ENCODE measurements at regions not wholly inside any gene's neighbourhood (a gene's known extent, or its start where the extent isn't known, plus 50 kb on each side); places are given as distances from the start of the nearest gene placed in this dataset.

DNA sequence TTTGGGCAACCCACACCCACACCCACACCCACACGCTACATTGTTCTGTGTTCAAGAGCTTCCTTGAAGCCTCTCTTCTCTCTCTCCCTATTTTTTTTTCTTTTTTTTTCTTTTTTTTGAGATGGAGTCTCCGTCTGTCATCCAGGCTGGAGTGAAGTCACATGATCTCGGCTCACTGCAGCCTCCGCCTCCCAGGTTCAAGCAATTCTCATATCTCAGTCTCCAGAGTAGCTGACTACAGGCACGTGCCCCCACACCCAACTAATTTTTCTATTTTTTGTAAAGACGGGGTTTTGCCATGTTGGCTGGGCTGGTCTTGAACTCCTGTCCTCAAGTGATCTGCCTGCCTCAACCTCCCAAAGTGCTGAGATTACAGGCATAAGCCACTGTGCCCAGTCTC lies 271.1 kb downstream of the SHQ1 start:
- in situ Hi-C loops (cut with HindIII; ENCODE audit: low pct_unique_long_range_greater_than_20kb, low sequenced_read_pairs): no loop called here
- DNase-seq (ENCODE audit: low read depth, low spot score) (no peak), ATAC-seq (no peak)
- H3K36me3 ChIP-seq (ENCODE audit: control insufficient read depth, insufficient read depth, low read length): no peaks in the 10 kb centered on the region
- no TSS peak for BruUV-seq (replicated peaks)
- no peaks in the 10 kb centered on the region for H3K9me3 ChIP-seq (ENCODE audit: control insufficient read depth, insufficient read depth, low read depth, low read length)
- intact Hi-C loops (cut with micrococcal nuclease; ENCODE audit: unreplicated experiment): no loop called here
- no peak overlapping the region for H3K27ac ChIP-seq (ENCODE audit: low read length)
- ChIA-PET POLR2A (no interaction called here), CTCF (no interaction called here)
- no peaks in the 10 kb centered on the region for H3K27me3 ChIP-seq (ENCODE audit: control insufficient read depth, insufficient read depth, low read length)
- TF ChIP-seq SIN3A (IDR thresholded peaks at IDR 0.05; ENCODE audit: borderline replicate concordance, insufficient read depth, low read depth, low read length): no peak
- H3K4me1 ChIP-seq (ENCODE audit: control insufficient read depth, insufficient read depth, low read length): no peaks in the 10 kb centered on the region
- H3K4me3 ChIP-seq (ENCODE audit: low read depth in 2 of 2, low read length in 2 of 2): no peak overlapping the region

DNA sequence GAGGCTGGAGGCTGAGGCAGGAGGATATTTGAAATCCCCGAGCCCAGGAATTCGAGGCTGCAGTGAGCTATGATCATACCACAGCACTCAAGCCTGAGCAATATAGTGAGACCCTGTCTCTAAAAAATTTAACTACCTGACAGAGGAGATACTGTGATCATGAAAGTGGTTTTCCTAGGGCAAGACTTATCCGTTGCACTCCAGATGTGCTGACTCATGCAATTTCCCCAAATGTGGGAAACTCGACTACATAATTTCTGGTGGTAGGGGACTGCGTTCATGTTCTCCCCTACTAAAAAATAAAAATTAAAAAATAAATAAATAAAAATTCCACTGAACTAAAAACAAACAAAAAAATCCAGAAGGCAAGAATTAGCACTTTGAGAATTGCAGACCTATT lies 271.7 kb downstream of the SHQ1 start:
- in situ Hi-C loops (cut with HindIII; ENCODE audit: low pct_unique_long_range_greater_than_20kb, low sequenced_read_pairs) (no loop called here), intact Hi-C loops (cut with micrococcal nuclease; ENCODE audit: unreplicated experiment) (no loop called here)
- ChIA-PET POLR2A (no interaction called here), CTCF (no interaction called here)
- Histone ChIP-seq H3K4me1 (ENCODE audit: control insufficient read depth, insufficient read depth, low read length) (no peaks in the 10 kb centered on the region), H3K9me3 (ENCODE audit: control insufficient read depth, insufficient read depth, low read depth, low read length) (no peaks in the 10 kb centered on the region), H3K4me3 (ENCODE audit: low read depth in 2 of 2, low read length in 2 of 2) (no peak overlapping the region), H3K27ac (ENCODE audit: low read length) (no peak overlapping the region), H3K36me3 (ENCODE audit: control insufficient read depth, insufficient read depth, low read length) (no peaks in the 10 kb centered on the region), H3K27me3 (ENCODE audit: control insufficient read depth, insufficient read depth, low read length) (no peaks in the 10 kb centered on the region)
- DNase-seq (ENCODE audit: low read depth, low spot score) (no peak), ATAC-seq (no peak)
- no TSS peak for BruUV-seq (replicated peaks)
- TF ChIP-seq, protein P1, sequence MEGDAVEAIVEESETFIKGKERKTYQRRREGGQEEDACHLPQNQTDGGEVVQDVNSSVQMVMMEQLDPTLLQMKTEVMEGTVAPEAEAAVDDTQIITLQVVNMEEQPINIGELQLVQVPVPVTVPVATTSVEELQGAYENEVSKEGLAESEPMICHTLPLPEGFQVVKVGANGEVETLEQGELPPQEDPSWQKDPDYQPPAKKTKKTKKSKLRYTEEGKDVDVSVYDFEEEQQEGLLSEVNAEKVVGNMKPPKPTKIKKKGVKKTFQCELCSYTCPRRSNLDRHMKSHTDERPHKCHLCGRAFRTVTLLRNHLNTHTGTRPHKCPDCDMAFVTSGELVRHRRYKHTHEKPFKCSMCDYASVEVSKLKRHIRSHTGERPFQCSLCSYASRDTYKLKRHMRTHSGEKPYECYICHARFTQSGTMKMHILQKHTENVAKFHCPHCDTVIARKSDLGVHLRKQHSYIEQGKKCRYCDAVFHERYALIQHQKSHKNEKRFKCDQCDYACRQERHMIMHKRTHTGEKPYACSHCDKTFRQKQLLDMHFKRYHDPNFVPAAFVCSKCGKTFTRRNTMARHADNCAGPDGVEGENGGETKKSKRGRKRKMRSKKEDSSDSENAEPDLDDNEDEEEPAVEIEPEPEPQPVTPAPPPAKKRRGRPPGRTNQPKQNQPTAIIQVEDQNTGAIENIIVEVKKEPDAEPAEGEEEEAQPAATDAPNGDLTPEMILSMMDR (IDR thresholded peaks at IDR 0.05): no peak
- no peak for TF ChIP-seq SIN3A (IDR thresholded peaks at IDR 0.05; ENCODE audit: borderline replicate concordance, insufficient read depth, low read depth, low read length)
- TF ChIP-seq TCF7L2 (IDR thresholded peaks at IDR 0.05; ENCODE audit: low read depth, low read length): no peak

DNA sequence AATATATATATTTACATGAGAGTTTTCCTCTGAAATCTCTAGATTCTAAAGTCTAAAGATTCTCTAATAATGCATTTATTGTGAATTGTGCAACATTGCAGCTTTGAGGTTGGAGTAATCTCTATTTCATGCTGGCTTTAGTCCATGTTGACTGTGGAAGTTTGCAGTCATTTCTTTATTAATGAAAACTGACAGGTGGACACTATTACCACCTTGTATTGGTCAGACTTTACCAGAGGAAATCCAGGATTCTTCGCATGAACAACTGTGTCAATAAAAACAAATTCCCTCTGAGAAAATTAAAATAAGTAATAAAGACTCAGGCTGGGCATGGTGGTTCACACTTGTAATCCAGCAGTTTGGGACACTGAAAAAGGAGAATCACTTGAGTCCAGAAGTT lies 274.1 kb downstream of the SHQ1 start:
- ChIA-PET POLR2A (no interaction called here), CTCF (no interaction called here)
- H3K4me3 ChIP-seq (ENCODE audit: low read depth in 2 of 2, low read length in 2 of 2): no peak overlapping the region
- BruUV-seq (replicated peaks): no TSS peak
- H3K9me3 ChIP-seq (ENCODE audit: control insufficient read depth, insufficient read depth, low read depth, low read length): no peaks in the 10 kb centered on the region
- ATAC-seq (no peak), DNase-seq (ENCODE audit: low read depth, low spot score) (no peak)
- intact Hi-C loops (cut with micrococcal nuclease; ENCODE audit: unreplicated experiment) (no loop called here), in situ Hi-C loops (cut with HindIII; ENCODE audit: low pct_unique_long_range_greater_than_20kb, low sequenced_read_pairs) (no loop called here)
- H3K27me3 ChIP-seq (ENCODE audit: control insufficient read depth, insufficient read depth, low read length): no peaks in the 10 kb centered on the region
- no peak overlapping the region for H3K27ac ChIP-seq (ENCODE audit: low read length)
- no peak for TF ChIP-seq TCF7L2 (IDR thresholded peaks at IDR 0.05; ENCODE audit: low read depth, low read length)
- no peak for TF ChIP-seq POLR2AphosphoS5 (IDR thresholded peaks at IDR 0.05; ENCODE audit: low read depth, low read length)
- no peak for TF ChIP-seq SIN3A (IDR thresholded peaks at IDR 0.05; ENCODE audit: borderline replicate concordance, insufficient read depth, low read depth, low read length)
- TF ChIP-seq, protein P1 (IDR thresholded peaks at IDR 0.05): no peak
- TF ChIP-seq, protein P2, sequence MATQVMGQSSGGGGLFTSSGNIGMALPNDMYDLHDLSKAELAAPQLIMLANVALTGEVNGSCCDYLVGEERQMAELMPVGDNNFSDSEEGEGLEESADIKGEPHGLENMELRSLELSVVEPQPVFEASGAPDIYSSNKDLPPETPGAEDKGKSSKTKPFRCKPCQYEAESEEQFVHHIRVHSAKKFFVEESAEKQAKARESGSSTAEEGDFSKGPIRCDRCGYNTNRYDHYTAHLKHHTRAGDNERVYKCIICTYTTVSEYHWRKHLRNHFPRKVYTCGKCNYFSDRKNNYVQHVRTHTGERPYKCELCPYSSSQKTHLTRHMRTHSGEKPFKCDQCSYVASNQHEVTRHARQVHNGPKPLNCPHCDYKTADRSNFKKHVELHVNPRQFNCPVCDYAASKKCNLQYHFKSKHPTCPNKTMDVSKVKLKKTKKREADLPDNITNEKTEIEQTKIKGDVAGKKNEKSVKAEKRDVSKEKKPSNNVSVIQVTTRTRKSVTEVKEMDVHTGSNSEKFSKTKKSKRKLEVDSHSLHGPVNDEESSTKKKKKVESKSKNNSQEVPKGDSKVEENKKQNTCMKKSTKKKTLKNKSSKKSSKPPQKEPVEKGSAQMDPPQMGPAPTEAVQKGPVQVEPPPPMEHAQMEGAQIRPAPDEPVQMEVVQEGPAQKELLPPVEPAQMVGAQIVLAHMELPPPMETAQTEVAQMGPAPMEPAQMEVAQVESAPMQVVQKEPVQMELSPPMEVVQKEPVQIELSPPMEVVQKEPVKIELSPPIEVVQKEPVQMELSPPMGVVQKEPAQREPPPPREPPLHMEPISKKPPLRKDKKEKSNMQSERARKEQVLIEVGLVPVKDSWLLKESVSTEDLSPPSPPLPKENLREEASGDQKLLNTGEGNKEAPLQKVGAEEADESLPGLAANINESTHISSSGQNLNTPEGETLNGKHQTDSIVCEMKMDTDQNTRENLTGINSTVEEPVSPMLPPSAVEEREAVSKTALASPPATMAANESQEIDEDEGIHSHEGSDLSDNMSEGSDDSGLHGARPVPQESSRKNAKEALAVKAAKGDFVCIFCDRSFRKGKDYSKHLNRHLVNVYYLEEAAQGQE (IDR thresholded peaks at IDR 0.05; ENCODE audit: insufficient read depth in 1 of 2, low read depth in 2 of 2, low read length in 1 of 2): no peak
- no peaks in the 10 kb centered on the region for H3K4me1 ChIP-seq (ENCODE audit: control insufficient read depth, insufficient read depth, low read length)
- H3K36me3 ChIP-seq (ENCODE audit: control insufficient read depth, insufficient read depth, low read length): no peaks in the 10 kb centered on the region
